ENCODE measurements at regions not wholly inside any gene's neighbourhood (a gene's known extent, or its start where the extent isn't known, plus 50 kb on each side); places are given as distances from the start of the nearest gene placed in this dataset.

DNA sequence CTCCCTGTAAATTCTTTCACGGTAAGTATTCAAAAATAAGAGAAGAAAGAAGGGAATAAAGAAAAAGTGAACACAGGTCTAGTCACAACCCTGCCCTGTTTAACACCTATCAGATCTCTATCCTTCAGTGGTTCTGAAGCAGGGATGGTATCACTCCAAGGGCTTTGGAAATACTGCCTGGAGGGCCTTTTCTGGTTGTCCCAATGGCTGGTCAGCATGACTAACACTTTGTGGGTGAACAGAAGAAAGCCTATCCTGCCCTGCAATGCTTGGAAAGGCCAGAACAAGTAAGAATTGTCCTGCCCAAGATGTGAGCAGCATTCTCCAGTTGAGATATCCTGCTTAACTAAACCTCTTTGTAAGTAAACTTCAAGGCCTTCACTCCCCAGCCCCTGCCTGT lies 124.9 kb downstream of the TMEM167A start:
- TF ChIP-seq EZH2 (IDR thresholded peaks at IDR 0.05) = no peak
- TF ChIP-seq, protein P1, sequence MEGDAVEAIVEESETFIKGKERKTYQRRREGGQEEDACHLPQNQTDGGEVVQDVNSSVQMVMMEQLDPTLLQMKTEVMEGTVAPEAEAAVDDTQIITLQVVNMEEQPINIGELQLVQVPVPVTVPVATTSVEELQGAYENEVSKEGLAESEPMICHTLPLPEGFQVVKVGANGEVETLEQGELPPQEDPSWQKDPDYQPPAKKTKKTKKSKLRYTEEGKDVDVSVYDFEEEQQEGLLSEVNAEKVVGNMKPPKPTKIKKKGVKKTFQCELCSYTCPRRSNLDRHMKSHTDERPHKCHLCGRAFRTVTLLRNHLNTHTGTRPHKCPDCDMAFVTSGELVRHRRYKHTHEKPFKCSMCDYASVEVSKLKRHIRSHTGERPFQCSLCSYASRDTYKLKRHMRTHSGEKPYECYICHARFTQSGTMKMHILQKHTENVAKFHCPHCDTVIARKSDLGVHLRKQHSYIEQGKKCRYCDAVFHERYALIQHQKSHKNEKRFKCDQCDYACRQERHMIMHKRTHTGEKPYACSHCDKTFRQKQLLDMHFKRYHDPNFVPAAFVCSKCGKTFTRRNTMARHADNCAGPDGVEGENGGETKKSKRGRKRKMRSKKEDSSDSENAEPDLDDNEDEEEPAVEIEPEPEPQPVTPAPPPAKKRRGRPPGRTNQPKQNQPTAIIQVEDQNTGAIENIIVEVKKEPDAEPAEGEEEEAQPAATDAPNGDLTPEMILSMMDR (IDR thresholded peaks at IDR 0.05) = no peak
